WTC11 (cell line): ENCODE measurements at regions not wholly inside any gene's neighbourhood (a gene's known extent, or its start where the extent isn't known, plus 50 kb on each side); places are given as distances from the start of the nearest gene placed in this dataset.
"Not testable (repeated sequence)": the region's sequence is repeated elsewhere in the genome, so short reads cannot be mapped to it uniquely, and the experiment has no call there.

Experiments
- ATAC-seq: fragments of 200-7000 bp; cut with Tn5 transposase; 2 replicates; pipeline ENCODE4 v1.10.0; 2021; ENCODE audit warnings: mild to moderate bottlenecking, moderate library complexity
- CTCF ChIA-PET: fragments of 300-600 bp; sonication (Branson Sonifier 250); formaldehyde crosslinking; loops from one replicate; lab custom pipeline; 2021; ENCODE audit warnings: antibody characterized with exemption; lab: Charles Lee
- POLR2A ChIA-PET: fragments of 350-600 bp; sonication (Branson Sonifier 250); formaldehyde crosslinking; loops from one replicate; lab custom pipeline; 2021; ENCODE audit warnings: antibody characterized with exemption; lab: Charles Lee
- DNase-seq: peaks from one replicate; pipeline ENCODE4 v3.0.0; 2021; ENCODE audit warnings: low spot score
- H3K27ac Mint-ChIP-seq: 2 replicates; pipeline ENCODE4 v1.8.0; 2021; ENCODE audit warnings: mixed read lengths
- H3K27me3 Mint-ChIP-seq: 2 replicates; pipeline ENCODE4 v1.8.0; 2021; ENCODE audit warnings: low read depth, mild to moderate bottlenecking, moderate library complexity, mixed read lengths
- H3K36me3 Mint-ChIP-seq: 2 replicates; pipeline ENCODE4 v1.8.0; 2021; ENCODE audit warnings: mixed read lengths
- H3K4me1 Mint-ChIP-seq: 2 replicates; pipeline ENCODE4 v1.8.0; 2022; ENCODE audit warnings: mixed read lengths
- H3K4me3 Mint-ChIP-seq: 2 replicates; pipeline ENCODE4 v1.8.0; 2021; ENCODE audit warnings: mild to moderate bottlenecking, moderate library complexity, mixed read lengths
- H3K9me3 Mint-ChIP-seq: 2 replicates; pipeline ENCODE4 v1.8.0; 2021; ENCODE audit warnings: mixed read lengths
- AR ChIP-seq: fragments of 250-450 bp; sonication (Bioruptor Pico); IDR thresholded peaks from 2 replicates; pipeline ENCODE4 v1.9.0; 2021; ENCODE audit warnings: mild to moderate bottlenecking
- CBFB ChIP-seq: sonication (generic); formaldehyde crosslinking; IDR thresholded peaks from 2 replicates; pipeline ENCODE4 v1.8.1; 2022; ENCODE audit warnings: mild to moderate bottlenecking, low read depth, missing genetic modification reagents
- ESRRA ChIP-seq: sonication (generic); formaldehyde crosslinking; IDR thresholded peaks from 2 replicates; pipeline ENCODE4 v1.8.1; 2022; ENCODE audit warnings: mild to moderate bottlenecking, missing genetic modification reagents, borderline replicate concordance
- ETV6 ChIP-seq: sonication (generic); formaldehyde crosslinking; IDR thresholded peaks from 2 replicates; pipeline ENCODE4 v1.8.1; 2022; ENCODE audit warnings: mild to moderate bottlenecking, missing genetic modification reagents
- GRHL2 ChIP-seq: fragments of 250-450 bp; sonication (Bioruptor Pico); IDR thresholded peaks from 2 replicates; pipeline ENCODE4 v1.8.0; 2022; ENCODE audit warnings: mild to moderate bottlenecking, moderate library complexity; ENCODE audit not compliant: insufficient replicate concordance, severe bottlenecking
- JUN ChIP-seq: sonication (generic); formaldehyde crosslinking; IDR thresholded peaks from 2 replicates; pipeline ENCODE4 v1.8.0; 2023; ENCODE audit warnings: mild to moderate bottlenecking, missing genetic modification reagents
- KAT7 ChIP-seq: sonication (generic); formaldehyde crosslinking; IDR thresholded peaks from 2 replicates; pipeline ENCODE4 v1.8.1; 2023; ENCODE audit warnings: missing genetic modification reagents, mild to moderate bottlenecking, borderline replicate concordance
- MXD4 ChIP-seq: fragments of 250-450 bp; sonication (Bioruptor Pico); IDR thresholded peaks from 2 replicates; pipeline ENCODE4 v1.8.0; 2021; ENCODE audit warnings: mild to moderate bottlenecking, moderate library complexity, borderline replicate concordance
- MYBL2 ChIP-seq: sonication (generic); formaldehyde crosslinking; IDR thresholded peaks from 2 replicates; pipeline ENCODE4 v1.8.1; 2023; ENCODE audit warnings: mild to moderate bottlenecking, moderate library complexity, missing genetic modification reagents
- NFE2L1 ChIP-seq: sonication (generic); formaldehyde crosslinking; IDR thresholded peaks from 2 replicates; pipeline ENCODE4 v1.8.1; 2023; ENCODE audit warnings: missing genetic modification reagents
- NR2C2 ChIP-seq: sonication (generic); formaldehyde crosslinking; IDR thresholded peaks from 2 replicates; pipeline ENCODE4 v1.8.0; 2022; ENCODE audit warnings: mild to moderate bottlenecking, missing genetic modification reagents
- OVOL2 ChIP-seq: fragments of 250-450 bp; sonication (Bioruptor Pico); IDR thresholded peaks from 2 replicates; pipeline ENCODE4 v1.9.0; 2021; ENCODE audit warnings: mild to moderate bottlenecking, borderline replicate concordance
- SP1 ChIP-seq: sonication (generic); formaldehyde crosslinking; conservative IDR thresholded peaks from 2 replicates; pipeline ENCODE4 v1.8.1; 2022; ENCODE audit warnings: missing genetic modification reagents
- STAT6 ChIP-seq: sonication (generic); formaldehyde crosslinking; conservative IDR thresholded peaks from 2 replicates; pipeline ENCODE4 v1.8.1; 2023; ENCODE audit warnings: mild to moderate bottlenecking, low read depth, missing genetic modification reagents, moderate library complexity
- ZNF281 ChIP-seq: sonication (generic); formaldehyde crosslinking; IDR thresholded peaks from 2 replicates; pipeline ENCODE4 v1.8.0; 2023; ENCODE audit warnings: mild to moderate bottlenecking, missing genetic modification reagents
- TF ChIP-seq, protein P1 (sequence below): sonication (generic); formaldehyde crosslinking; IDR thresholded peaks from 2 replicates; pipeline ENCODE4 v1.8.0; 2022; ENCODE audit warnings: mild to moderate bottlenecking, missing genetic modification reagents

GRCh38 chrX:82451725-82452124, 1056.4 kb upstream of the POU3F4 start (continued):
- no peak for TF ChIP-seq ZNF281

DNA sequence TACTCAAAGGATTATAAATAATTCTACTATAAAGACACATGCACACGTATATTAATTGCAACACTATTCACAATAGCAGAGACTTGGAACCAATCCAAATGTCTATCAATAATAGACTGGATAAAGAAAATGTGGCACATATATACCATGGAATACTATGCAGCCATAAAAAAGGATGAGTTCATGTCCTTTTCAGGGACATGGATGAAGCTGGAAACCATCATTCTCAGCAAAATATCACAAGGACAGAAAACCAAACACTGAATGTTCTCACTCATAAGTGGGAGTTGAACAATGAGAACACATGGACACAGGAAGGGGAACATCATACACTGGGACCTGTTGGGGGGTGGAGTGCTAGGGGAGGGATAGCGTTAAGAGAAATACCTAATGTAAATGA, 1052.2 kb upstream of the POU3F4 start:
- DNase-seq, H3K4me3 Mint-ChIP-seq, H3K27ac Mint-ChIP-seq, H3K9me3 Mint-ChIP-seq, H3K4me1 Mint-ChIP-seq, ATAC-seq, CTCF ChIA-PET, POLR2A ChIA-PET, H3K27me3 Mint-ChIP-seq, H3K36me3 Mint-ChIP-seq: not testable (repeated sequence)

DNA sequence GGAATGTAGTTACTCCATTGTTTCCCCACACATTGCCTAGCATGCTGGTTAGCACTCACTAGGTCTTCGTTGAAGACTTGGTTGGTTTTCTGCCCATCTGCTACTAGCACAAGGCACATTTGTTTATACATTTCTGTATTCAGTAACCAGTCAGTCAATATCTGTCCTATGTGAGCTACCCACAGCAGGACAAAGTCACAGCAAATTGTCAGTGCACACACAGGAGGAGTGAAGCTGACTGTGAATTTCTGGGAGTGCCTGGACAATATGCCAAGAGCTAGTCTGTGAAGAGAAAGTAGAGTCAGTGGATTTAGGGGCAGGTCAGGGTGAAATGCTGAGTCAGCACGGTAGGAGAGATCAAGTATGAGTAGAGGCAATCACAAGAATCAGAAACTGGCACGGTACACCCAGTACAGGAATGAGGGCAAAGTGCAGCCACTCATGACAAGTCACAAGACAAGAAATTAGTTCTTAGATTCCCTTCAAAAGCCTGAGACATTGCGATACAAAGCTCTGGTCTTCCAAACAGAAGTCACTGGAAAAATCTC, 1049.8 kb upstream of the POU3F4 start:
- CTCF ChIA-PET: no interaction called here
- Mint-ChIP-seq H3K4me3 (no peak overlapping the region), H3K27me3 (no peaks in the 10 kb centered on the region), H3K36me3 (no peaks in the 10 kb centered on the region), H3K27ac (no peak overlapping the region; the same call in 1 of the 2 replicates), H3K4me1 (no peaks in the 10 kb centered on the region), H3K9me3 (peaks cover 6% of the 10 kb centered on the region)
- DNase-seq (no peak), ATAC-seq (no peak)
- TF ChIP-seq SP1 (CRISPR knock-in tag) (no peak), NR2C2 (no peak), NFE2L1 (CRISPR knock-in tag) (no peak), ESRRA (CRISPR knock-in tag) (no peak), MYBL2 (CRISPR knock-in tag) (no peak), KAT7 (CRISPR knock-in tag) (no peak), GRHL2 (CRISPR knock-in tag) (no peak), STAT6 (CRISPR knock-in tag) (no peak), ETV6 (no peak), JUN (CRISPR knock-in tag) (no peak), CBFB (CRISPR knock-in tag) (no peak), OVOL2 (CRISPR knock-in tag) (no peak), AR (CRISPR knock-in tag) (no peak), MXD4 (CRISPR knock-in tag) (no peak)
- TF ChIP-seq, protein P1, sequence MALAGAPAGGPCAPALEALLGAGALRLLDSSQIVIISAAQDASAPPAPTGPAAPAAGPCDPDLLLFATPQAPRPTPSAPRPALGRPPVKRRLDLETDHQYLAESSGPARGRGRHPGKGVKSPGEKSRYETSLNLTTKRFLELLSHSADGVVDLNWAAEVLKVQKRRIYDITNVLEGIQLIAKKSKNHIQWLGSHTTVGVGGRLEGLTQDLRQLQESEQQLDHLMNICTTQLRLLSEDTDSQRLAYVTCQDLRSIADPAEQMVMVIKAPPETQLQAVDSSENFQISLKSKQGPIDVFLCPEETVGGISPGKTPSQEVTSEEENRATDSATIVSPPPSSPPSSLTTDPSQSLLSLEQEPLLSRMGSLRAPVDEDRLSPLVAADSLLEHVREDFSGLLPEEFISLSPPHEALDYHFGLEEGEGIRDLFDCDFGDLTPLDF (CRISPR knock-in tag): no peak
- POLR2A ChIA-PET: no interaction called here
